NCI-H82 treated with DMSO at 0.1 percent for 48 hours (cell line): ENCODE measurements at regions not wholly inside any gene's neighbourhood (a gene's known extent, or its start where the extent isn't known, plus 50 kb on each side); places are given as distances from the start of the nearest gene placed in this dataset.
"Not testable (repeated sequence)": the region's sequence is repeated elsewhere in the genome, so short reads cannot be mapped to it uniquely, and the experiment has no call there.

Source experiments
- DNase-seq: peaks from one replicate; lab custom pipeline; 2025; ENCODE audit not compliant: unreplicated experiment; lab: John Stamatoyannopoulos, UW

- no peak for DNase-seq
These were observed 183.8 kb upstream of the ITGA1 start for GRCh38 chr5:52603778-52604554.

GRCh38 chr5:52605317-52606313 lies 182.1 kb upstream of the ITGA1 start:
- no peak for DNase-seq

GRCh38 chr5:52607227-52607824 lies 180.4 kb upstream of the ITGA1 start:
- peak; percentile 20 for DNase-seq

- DNase-seq = no peak
These were observed 167.4 kb upstream of the ITGA1 start for GRCh38 chr5:52620315-52620714.

- DNase-seq = no peak
These were observed 164.4 kb upstream of the ITGA1 start for GRCh38 chr5:52623291-52623690.

- DNase-seq = no peak
These were observed 163.4 kb upstream of the ITGA1 start for GRCh38 chr5:52624291-52624690.

GRCh38 chr5:52626312-52626711 lies 161.4 kb upstream of the ITGA1 start:
- no peak for DNase-seq

- DNase-seq = no peak
These were observed 160.0 kb upstream of the ITGA1 start for GRCh38 chr5:52627740-52628139.

- no peak for DNase-seq
These were observed 155.4 kb upstream of the ITGA1 start for GRCh38 chr5:52632281-52632680.

GRCh38 chr5:52634171-52634570 lies 153.5 kb upstream of the ITGA1 start:
- DNase-seq = not testable (repeated sequence)

- no peak for DNase-seq
These were observed 149.0 kb upstream of the ITGA1 start for GRCh38 chr5:52638732-52639131.

- no peak for DNase-seq
These were observed 139.0 kb upstream of the ITGA1 start for GRCh38 chr5:52648726-52649125.

GRCh38 chr5:52655163-52655562 lies 132.6 kb upstream of the ITGA1 start:
- DNase-seq = no peak

- no peak for DNase-seq
These were observed 131.0 kb upstream of the ITGA1 start for GRCh38 chr5:52656569-52657246.

GRCh38 chr5:52657247-52657645 lies 130.5 kb upstream of the ITGA1 start:
- peak; percentile 36 for DNase-seq

GRCh38 chr5:52658246-52658645 lies 129.5 kb upstream of the ITGA1 start:
- no peak for DNase-seq

- DNase-seq = no peak
These were observed 127.1 kb upstream of the ITGA1 start for GRCh38 chr5:52660621-52661020.

GRCh38 chr5:52661903-52662595 lies 125.7 kb upstream of the ITGA1 start:
- DNase-seq = no peak

- no peak for DNase-seq
These were observed 122.2 kb upstream of the ITGA1 start for GRCh38 chr5:52665559-52665958.

- no peak for DNase-seq
These were observed 119.6 kb upstream of the ITGA1 start for GRCh38 chr5:52668139-52668538.
